BLaER1 treated with 17β-estradiol and CSF1 and Interleukin-3, amounts not matched to agents 10 nM and 100 nM (cell line): ENCODE measurements at regions not wholly inside any gene's neighbourhood (a gene's known extent, or its start where the extent isn't known, plus 50 kb on each side); places are given as distances from the start of the nearest gene placed in this dataset.
"Not testable (repeated sequence)": the region's sequence is repeated elsewhere in the genome, so short reads cannot be mapped to it uniquely, and the experiment has no call there.

ENCODE experiments used
- H3K27ac ChIP-seq, 11 experiments: shearing (Covaris generic); formaldehyde crosslinking; 2 replicates each; pipeline ENCODE4 v1.8.1; 2022
- H3K27me3 ChIP-seq, 11 experiments: shearing (Covaris generic); formaldehyde crosslinking; 2 replicates each; pipeline ENCODE4 v1.8.1; 2022
- H3K36me3 ChIP-seq, 11 experiments: shearing (Covaris generic); formaldehyde crosslinking; 2 replicates each; pipeline ENCODE4 v1.8.1; 2022
- H3K4me1 ChIP-seq, 10 experiments: shearing (Covaris generic); formaldehyde crosslinking; 2 replicates each; pipeline ENCODE4 v1.8.1; 2022
- H3K4me2 ChIP-seq, 11 experiments: shearing (Covaris generic); formaldehyde crosslinking; 2 replicates each; pipeline ENCODE4 v1.8.1; 2022
- H3K4me3 ChIP-seq, 10 experiments: shearing (Covaris generic); formaldehyde crosslinking; 2 replicates each; pipeline ENCODE4 v1.8.1; 2022
- H3K9ac ChIP-seq, 11 experiments: shearing (Covaris generic); formaldehyde crosslinking; 2 replicates each; pipeline ENCODE4 v1.8.1; 2022
- H3K9me3 ChIP-seq, 11 experiments: shearing (Covaris generic); formaldehyde crosslinking; replicated peaks in 1 of 11; 2 replicates each; pipeline ENCODE4 v1.8.1; 2022
- H4K20me1 ChIP-seq, 11 experiments: shearing (Covaris generic); formaldehyde crosslinking; 2 replicates each; pipeline ENCODE4 v1.8.1; 2022
- Cebpa-rat ChIP-seq, 11 experiments: shearing (Covaris generic); IDR thresholded peaks; 2 replicates each; pipeline ENCODE4 v1.8.1; 2022

GRCh38 chr9:124132671-124133147 is 121.1 kb downstream of the LHX2 start:
- no peak for TF ChIP-seq Cebpa-rat (IDR thresholded peaks at IDR 0.05)
- Histone ChIP-seq H3K27ac (no peak overlapping the region), H3K9ac (no peak overlapping the region), H3K4me2 (no peak overlapping the region), H4K20me1 (no peaks in the 10 kb centered on the region; a peak in 1 of 22 replicates), H3K36me3 (no peaks in the 10 kb centered on the region), H3K9me3 (no peaks in the 10 kb centered on the region), H3K4me3 (no peak overlapping the region), H3K4me1 (peaks cover 11 to 49% (median 42%) of the 10 kb centered on the region in 10 experiments), H3K27me3 (no peaks in the 10 kb centered on the region)

GRCh38 chr9:124133727-124134126 is 122.2 kb downstream of the LHX2 start:
- H3K27ac ChIP-seq = no peak overlapping the region
- peak overlapping the region in 1 of 11 experiments; percentile 18; a peak in 2 of 22 replicates for H3K4me2 ChIP-seq

GRCh38 chr9:124134526-124134925 is 123.0 kb downstream of the LHX2 start:
- H3K4me2 ChIP-seq = peak overlapping the region in 8 of 11 experiments; percentile 22 to 60 (median 52); a peak in 12 of 22 replicates
- no peaks in the 10 kb centered on the region for H3K36me3 ChIP-seq
- H4K20me1 ChIP-seq = no peaks in the 10 kb centered on the region
- H3K9me3 ChIP-seq = no peaks in the 10 kb centered on the region
- no peak overlapping the region for H3K4me3 ChIP-seq
- peaks cover 11 to 51% (median 44%) of the 10 kb centered on the region in 10 experiments for H3K4me1 ChIP-seq
- no peak for TF ChIP-seq Cebpa-rat (IDR thresholded peaks at IDR 0.05)
- no peak overlapping the region for H3K27ac ChIP-seq
- no peaks in the 10 kb centered on the region for H3K27me3 ChIP-seq
- H3K9ac ChIP-seq = no peak overlapping the region

More at GRCh38 chr9:124133727-124134126, 122.2 kb downstream of the LHX2 start:
- Histone ChIP-seq H3K4me1 (peaks cover 11 to 51% (median 44%) of the 10 kb centered on the region in 10 experiments), H3K9me3 (no peaks in the 10 kb centered on the region), H4K20me1 (no peaks in the 10 kb centered on the region), H3K27me3 (no peaks in the 10 kb centered on the region), H3K36me3 (no peaks in the 10 kb centered on the region), H3K9ac (no peak overlapping the region), H3K4me3 (no peak overlapping the region)
- TF ChIP-seq Cebpa-rat (IDR thresholded peaks at IDR 0.05) = no peak

- peak overlapping the region in 3 of 11 experiments; percentile 39 to 58 (median 56); a peak in 2 of 22 replicates for H3K4me2 ChIP-seq
- no peak overlapping the region for H3K9ac ChIP-seq
- no peaks in the 10 kb centered on the region for H3K9me3 ChIP-seq
- peaks cover 11 to 41% (median 34%) of the 10 kb centered on the region in 10 experiments for H3K4me1 ChIP-seq
- no peaks in the 10 kb centered on the region for H3K27me3 ChIP-seq
- no peak overlapping the region for H3K27ac ChIP-seq
- H4K20me1 ChIP-seq = no peaks in the 10 kb centered on the region
- no peak for TF ChIP-seq Cebpa-rat (IDR thresholded peaks at IDR 0.05)
- H3K36me3 ChIP-seq = no peaks in the 10 kb centered on the region
- no peak overlapping the region for H3K4me3 ChIP-seq
These were observed 121.9 kb upstream of the NEK6 start for GRCh38 chr9:124135813-124136365.

DNA sequence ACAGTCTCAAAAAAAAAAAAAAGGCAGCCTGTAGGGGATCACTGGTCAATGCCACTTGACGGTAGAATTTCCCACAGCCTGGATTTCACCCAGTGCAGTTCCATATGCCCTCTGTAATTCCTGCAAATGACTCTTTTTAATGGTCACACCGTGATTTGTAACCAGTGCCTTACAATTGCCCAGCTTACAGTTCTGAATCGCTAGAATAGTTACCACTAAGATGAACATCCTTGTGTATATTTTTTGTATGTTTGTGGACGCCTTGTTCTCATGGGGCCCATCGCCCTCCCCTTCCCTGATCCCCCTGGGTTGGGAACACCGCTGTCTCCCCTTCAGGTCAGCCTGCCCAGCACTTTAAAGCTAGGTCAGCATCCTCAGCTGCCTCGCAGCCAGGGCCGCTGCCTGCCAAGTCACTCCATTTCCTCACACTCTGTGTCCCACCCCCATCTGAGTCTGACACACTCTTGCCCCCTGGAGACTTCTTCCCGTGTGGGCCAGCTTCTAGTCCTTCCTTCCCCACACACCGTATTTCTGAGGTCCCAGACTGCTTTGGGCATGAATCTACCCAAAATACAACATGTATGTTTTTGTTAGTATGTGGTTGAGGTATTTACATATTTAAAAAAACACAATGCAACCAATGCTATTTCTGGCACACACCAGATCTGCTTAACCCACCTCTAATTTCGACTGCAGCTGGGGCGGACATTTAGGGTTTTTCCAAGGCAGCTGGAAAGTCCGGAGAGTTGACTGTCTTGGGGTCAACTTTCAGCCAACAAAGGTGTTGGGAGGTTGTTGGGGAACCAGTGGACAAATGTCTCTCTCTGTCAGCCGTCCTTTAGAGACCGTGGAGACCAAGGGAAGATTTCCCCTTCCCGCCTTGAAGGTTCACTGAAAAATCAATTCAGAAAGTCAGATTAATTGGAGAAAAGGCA is 120.5 kb upstream of the NEK6 start:
- Histone ChIP-seq H3K27ac (no peak overlapping the region), H3K4me3 (no peak overlapping the region), H3K4me1 (peaks cover 11 to 41% (median 34%) of the 10 kb centered on the region in 10 experiments), H3K36me3 (no peaks in the 10 kb centered on the region), H3K4me2 (peak overlapping the region; percentile 28 to 70 (median 54)), H4K20me1 (no peaks in the 10 kb centered on the region), H3K9me3 (no peaks in the 10 kb centered on the region), H3K27me3 (no peaks in the 10 kb centered on the region), H3K9ac (0 out of 22 replicates have a peak overlapping the region, but pooled peaks of 1 of the 11 experiments have one; percentile 15)
- no peak for TF ChIP-seq Cebpa-rat (IDR thresholded peaks at IDR 0.05)

- H4K20me1 ChIP-seq = no peaks in the 10 kb centered on the region
These were observed 119.8 kb upstream of the NEK6 start for GRCh38 chr9:124137944-124138335.

DNA sequence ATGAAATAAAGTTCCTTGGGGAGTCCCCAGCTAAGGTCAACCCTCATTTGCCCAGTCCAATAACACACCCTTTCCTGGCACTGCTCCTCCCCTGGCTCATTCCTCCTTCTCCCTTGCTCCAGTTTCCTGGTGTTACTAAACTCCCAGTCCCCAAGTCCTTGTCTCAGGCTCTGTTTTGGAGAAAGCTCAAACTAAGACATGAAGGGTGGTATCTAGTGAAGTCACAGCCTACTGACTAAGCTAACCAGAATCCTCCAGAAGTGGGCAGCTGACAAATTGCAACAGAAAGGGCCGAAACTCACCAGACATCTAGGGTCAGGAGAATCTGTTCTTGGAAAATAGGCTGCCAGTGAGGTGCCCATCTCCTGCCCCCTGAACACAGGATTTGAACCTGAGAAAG is 118.7 kb upstream of the NEK6 start:
- Histone ChIP-seq H3K9me3 (no peaks in the 10 kb centered on the region), H3K36me3 (no peaks in the 10 kb centered on the region), H4K20me1 (no peaks in the 10 kb centered on the region), H3K27ac (no peak overlapping the region), H3K9ac (no peak overlapping the region), H3K4me3 (no peak overlapping the region), H3K4me2 (no peak overlapping the region), H3K4me1 (peaks cover 11 to 36% (median 31%) of the 10 kb centered on the region in 10 experiments), H3K27me3 (no peaks in the 10 kb centered on the region)
- no peak for TF ChIP-seq Cebpa-rat (IDR thresholded peaks at IDR 0.05)

More at GRCh38 chr9:124137944-124138335, 119.8 kb upstream of the NEK6 start:
- TF ChIP-seq Cebpa-rat (IDR thresholded peaks at IDR 0.05) = no peak
- Histone ChIP-seq H3K4me2 (peak overlapping the region in 5 of 11 experiments; percentile 39 to 70 (median 58); a peak in 5 of 22 replicates), H3K9me3 (no peaks in the 10 kb centered on the region), H3K27ac (no peak overlapping the region), H3K36me3 (no peaks in the 10 kb centered on the region), H3K9ac (no peak overlapping the region), H3K27me3 (no peaks in the 10 kb centered on the region), H3K4me3 (no peak overlapping the region), H3K4me1 (peaks cover 11 to 41% (median 34%) of the 10 kb centered on the region in 10 experiments)

GRCh38 chr9:124140941-124141568 is 116.7 kb upstream of the NEK6 start:
- H3K27me3 ChIP-seq = no peaks in the 10 kb centered on the region
- H3K9ac ChIP-seq = no peak overlapping the region
- H3K4me3 ChIP-seq = no peak overlapping the region
- no peak for TF ChIP-seq Cebpa-rat (IDR thresholded peaks at IDR 0.05)
- no peak overlapping the region for H3K4me2 ChIP-seq
- peaks cover 16 to 25% (median 20%) of the 10 kb centered on the region in 10 experiments for H3K4me1 ChIP-seq
- peaks cover 0 to 9% (median 0%) of the 10 kb centered on the region in 11 experiments; a peak in 7 of 22 replicates for H3K9me3 ChIP-seq
- H3K27ac ChIP-seq = no peak overlapping the region
- H4K20me1 ChIP-seq = no peaks in the 10 kb centered on the region
- H3K36me3 ChIP-seq = no peaks in the 10 kb centered on the region

DNA sequence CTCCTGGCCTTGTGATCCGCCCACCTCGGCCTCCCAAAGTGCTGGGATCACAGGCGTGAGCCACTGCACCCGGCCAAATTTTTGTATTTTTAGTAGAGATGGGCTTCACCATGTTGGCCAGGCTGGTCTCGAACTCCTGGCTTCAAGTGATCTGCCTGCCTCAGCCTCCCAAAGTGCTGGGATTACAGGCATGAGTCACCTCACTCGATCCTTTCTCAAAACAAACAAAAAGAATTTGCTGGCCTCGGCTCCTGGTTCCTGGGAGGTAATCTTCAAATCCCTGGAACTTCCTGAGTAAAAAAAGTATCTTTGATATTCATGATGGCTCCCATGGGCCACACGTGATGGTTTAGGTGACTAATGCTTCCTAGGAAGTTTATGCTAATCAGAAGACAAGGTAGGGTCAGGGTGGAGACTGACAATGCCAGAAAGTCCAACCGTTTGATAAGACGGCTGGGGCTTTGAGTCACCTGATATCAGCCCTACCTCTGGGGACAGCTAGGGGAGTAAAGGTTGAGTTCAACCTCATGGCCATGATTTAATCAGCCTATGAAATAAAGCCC is 113.1 kb upstream of the NEK6 start:
- not testable (repeated sequence) for H3K4me3 ChIP-seq, H3K4me2 ChIP-seq, H3K27me3 ChIP-seq, H3K9ac ChIP-seq, H4K20me1 ChIP-seq, H3K27ac ChIP-seq, H3K36me3 ChIP-seq
- Histone ChIP-seq H3K9me3 (peaks cover 0 to 20% (median 0%) of the 10 kb centered on the region in 11 experiments; a peak in 8 of 22 replicates), H3K4me1 (peaks cover 7 to 19% (median 10%) of the 10 kb centered on the region in 10 experiments; a peak in 17 of 20 replicates)
